ENCODE measurements at regions not wholly inside any gene's neighbourhood (a gene's known extent, or its start where the extent isn't known, plus 50 kb on each side); places are given as distances from the start of the nearest gene placed in this dataset.
A peak's percentile ranks its signal among the peaks of the same experiment; 100 is the strongest.

DNA sequence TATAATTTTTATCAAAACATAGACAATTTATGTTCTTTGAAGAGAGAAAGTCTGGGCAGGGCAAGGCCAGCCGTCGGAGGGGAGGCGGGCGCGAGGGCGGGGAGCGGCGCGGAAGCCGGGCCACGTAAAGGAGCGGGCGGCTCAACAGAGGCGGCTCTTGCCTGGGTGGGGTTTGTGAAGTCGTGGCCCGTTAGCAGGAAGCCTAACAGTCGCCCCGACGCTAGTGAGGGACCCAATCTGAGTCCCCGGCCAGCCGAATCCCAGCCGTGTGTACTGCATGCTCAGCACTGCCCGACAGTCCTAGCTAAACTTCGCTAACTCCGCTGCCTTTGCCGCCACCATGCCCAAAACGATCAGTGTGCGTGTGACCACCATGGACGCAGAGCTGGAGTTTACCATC, 1129.2 kb downstream of the CDH9 start:
- ATAC-seq (no peak), DNase-seq (no peak)
- peaks cover 0 to 13% of the 10 kb centered on the region in 2 donors for H3K9me3 ChIP-seq
- H3K27me3 ChIP-seq = no peaks in the 10 kb centered on the region
- H3K4me3 ChIP-seq = no peak overlapping the region
- H3K27ac ChIP-seq = no peak overlapping the region
- H3K36me3 ChIP-seq = no peaks in the 10 kb centered on the region
- intact Hi-C loops (cut with DNase I) = no loop called here
- H3K4me1 ChIP-seq = no peaks in the 10 kb centered on the region
- TF ChIP-seq, protein P1, sequence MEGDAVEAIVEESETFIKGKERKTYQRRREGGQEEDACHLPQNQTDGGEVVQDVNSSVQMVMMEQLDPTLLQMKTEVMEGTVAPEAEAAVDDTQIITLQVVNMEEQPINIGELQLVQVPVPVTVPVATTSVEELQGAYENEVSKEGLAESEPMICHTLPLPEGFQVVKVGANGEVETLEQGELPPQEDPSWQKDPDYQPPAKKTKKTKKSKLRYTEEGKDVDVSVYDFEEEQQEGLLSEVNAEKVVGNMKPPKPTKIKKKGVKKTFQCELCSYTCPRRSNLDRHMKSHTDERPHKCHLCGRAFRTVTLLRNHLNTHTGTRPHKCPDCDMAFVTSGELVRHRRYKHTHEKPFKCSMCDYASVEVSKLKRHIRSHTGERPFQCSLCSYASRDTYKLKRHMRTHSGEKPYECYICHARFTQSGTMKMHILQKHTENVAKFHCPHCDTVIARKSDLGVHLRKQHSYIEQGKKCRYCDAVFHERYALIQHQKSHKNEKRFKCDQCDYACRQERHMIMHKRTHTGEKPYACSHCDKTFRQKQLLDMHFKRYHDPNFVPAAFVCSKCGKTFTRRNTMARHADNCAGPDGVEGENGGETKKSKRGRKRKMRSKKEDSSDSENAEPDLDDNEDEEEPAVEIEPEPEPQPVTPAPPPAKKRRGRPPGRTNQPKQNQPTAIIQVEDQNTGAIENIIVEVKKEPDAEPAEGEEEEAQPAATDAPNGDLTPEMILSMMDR (IDR thresholded peaks at IDR 0.05) = no peak

GRCh38 chr5:25905646-25906045, 1132.7 kb downstream of the CDH9 start:
- Histone ChIP-seq H3K4me1 (no peaks in the 10 kb centered on the region), H3K9me3 (peaks cover 0 to 8% of the 10 kb centered on the region in 2 donors), H3K36me3 (no peaks in the 10 kb centered on the region), H3K27ac (no peak overlapping the region), H3K27me3 (no peaks in the 10 kb centered on the region), H3K4me3 (no peak overlapping the region)
- ATAC-seq (no peak), DNase-seq (no peak)
- intact Hi-C loops (cut with DNase I) = no loop called here
- TF ChIP-seq, protein P1 (IDR thresholded peaks at IDR 0.05) = no peak

- no peaks in the 10 kb centered on the region for H3K4me1 ChIP-seq
- no peak overlapping the region for H3K27ac ChIP-seq
- TF ChIP-seq, protein P1 (IDR thresholded peaks at IDR 0.05) = no peak
- DNase-seq (no peak), ATAC-seq (no peak)
- peaks cover 0 to 14% of the 10 kb centered on the region in 2 donors for H3K9me3 ChIP-seq
- intact Hi-C loops (cut with DNase I) = no loop called here
- H3K4me3 ChIP-seq = no peak overlapping the region
- H3K36me3 ChIP-seq = no peaks in the 10 kb centered on the region
- no peaks in the 10 kb centered on the region for H3K27me3 ChIP-seq
Measured at GRCh38 chr5:25892211-25892610, 1146.2 kb downstream of the CDH9 start.

DNA sequence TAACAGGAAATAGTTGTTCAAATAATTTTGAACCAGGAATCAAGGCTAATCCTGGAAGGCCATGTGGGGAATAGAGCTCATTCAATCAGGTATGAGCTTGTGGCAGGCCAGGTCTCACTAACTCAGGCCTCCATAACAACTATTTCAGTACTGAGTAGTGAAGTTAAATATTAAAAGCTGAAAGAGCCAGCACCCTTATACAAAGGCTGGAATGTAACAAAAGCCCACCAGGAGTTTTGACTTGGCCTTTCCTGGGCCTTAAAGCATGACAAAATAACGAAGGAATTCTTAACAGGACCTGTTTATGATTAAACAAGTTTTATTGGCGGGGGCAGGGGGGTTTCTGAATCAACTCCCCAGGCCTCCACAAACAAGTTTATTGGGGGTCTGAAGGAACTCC, 1146.7 kb downstream of the CDH9 start:
- intact Hi-C loops (cut with DNase I) = no loop called here
- H3K27ac ChIP-seq = no peak overlapping the region
- no peaks in the 10 kb centered on the region for H3K36me3 ChIP-seq
- no peak for ATAC-seq
- H3K9me3 ChIP-seq = peaks cover 0 to 14% of the 10 kb centered on the region in 2 donors
- peak in 1 of 4 donors; percentile 1 for DNase-seq
- no peaks in the 10 kb centered on the region for H3K27me3 ChIP-seq
- H3K4me3 ChIP-seq = no peak overlapping the region
- TF ChIP-seq, protein P1 (IDR thresholded peaks at IDR 0.05) = no peak
- H3K4me1 ChIP-seq = no peaks in the 10 kb centered on the region

GRCh38 chr5:25881318-25882036, 1156.9 kb downstream of the CDH9 start:
- ATAC-seq (no peak), DNase-seq (no peak)
- no peak overlapping the region for H3K4me3 ChIP-seq
- H3K27me3 ChIP-seq = no peaks in the 10 kb centered on the region
- peaks cover 0 to 8% of the 10 kb centered on the region in 2 donors for H3K9me3 ChIP-seq
- H3K36me3 ChIP-seq = no peaks in the 10 kb centered on the region
- no peak overlapping the region for H3K27ac ChIP-seq
- H3K4me1 ChIP-seq = no peaks in the 10 kb centered on the region
- intact Hi-C loops (cut with DNase I) = no loop called here
- TF ChIP-seq, protein P1 (IDR thresholded peaks at IDR 0.05) = no peak

Measured in left lung (tissue), 4 donors.